DMS 273 (cell line): ENCODE measurements at regions not wholly inside any gene's neighbourhood (a gene's known extent, or its start where the extent isn't known, plus 50 kb on each side); places are given as distances from the start of the nearest gene placed in this dataset.

Source experiments
- DNase-seq: peaks from one replicate; lab custom pipeline; 2025; ENCODE audit not compliant: unreplicated experiment; lab: John Stamatoyannopoulos, UW

DNA sequence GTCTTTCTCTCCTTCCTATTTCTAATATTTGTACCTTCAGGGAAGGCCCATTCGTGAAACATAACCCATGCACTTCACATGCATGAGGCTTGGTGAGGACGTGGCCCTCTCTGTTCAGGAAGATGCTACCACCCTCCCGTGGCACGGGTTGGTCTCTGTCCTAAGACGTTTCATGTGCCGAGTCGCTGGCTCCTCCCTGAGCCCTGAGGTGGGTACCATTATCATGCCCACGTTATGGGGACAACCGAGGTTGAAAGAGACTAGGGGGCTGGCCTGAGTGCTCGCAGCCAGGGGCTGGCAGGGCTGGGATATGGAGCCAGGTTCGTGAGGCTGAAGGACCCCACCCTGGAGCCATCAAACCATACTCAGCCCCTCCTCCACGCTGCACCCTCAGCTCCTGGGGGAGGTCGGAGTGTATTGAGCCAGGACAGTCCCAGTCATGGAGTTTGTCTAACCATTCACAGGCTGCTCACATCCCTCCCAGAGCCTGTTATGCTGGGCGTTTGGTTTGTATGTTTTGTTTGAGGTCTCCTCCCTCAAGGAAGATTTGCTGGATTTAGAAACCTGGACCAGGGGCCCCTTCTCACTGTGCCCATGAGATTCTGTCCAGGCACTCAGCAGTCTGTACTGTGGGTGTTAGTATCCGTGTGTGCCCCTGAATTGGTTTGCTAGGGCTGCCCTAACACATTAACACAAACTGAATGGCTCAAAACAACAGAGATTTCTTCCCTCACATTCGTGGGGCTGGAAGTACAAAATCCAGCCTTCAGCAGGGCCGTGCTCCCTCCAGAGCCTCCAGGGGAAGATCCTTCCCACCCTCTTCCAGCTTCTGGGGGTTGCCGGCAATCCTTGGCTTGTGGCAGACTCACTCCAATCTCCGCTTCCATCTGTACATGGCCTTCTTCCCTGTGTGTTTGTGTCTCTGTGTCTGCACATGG lies 88.3 kb downstream of the ANKRD60 start:
- no peak for DNase-seq

DNA sequence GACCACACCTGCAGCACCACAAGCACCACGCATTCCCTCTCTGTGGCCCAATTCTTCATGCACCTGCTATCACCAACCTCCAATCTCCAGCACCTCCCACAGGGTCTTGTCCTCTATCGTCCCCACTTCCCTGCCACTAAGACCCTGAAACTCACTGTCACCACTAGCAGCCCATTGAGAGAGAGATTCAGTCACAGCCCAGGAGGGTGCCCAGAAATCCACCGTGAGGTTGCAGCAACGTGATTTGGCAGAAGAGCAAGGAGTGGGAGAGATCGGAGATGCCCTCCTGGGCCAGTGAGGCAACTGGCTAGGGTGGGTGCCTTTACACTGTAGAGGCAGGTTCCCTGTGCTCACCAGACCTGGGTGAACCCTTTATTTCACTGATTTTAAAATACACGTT lies 90.1 kb downstream of the ANKRD60 start:
- DNase-seq: no peak

- DNase-seq: no peak
Measured at GRCh38 chr20:58137651-58138265, 90.7 kb downstream of the ANKRD60 start.

DNA sequence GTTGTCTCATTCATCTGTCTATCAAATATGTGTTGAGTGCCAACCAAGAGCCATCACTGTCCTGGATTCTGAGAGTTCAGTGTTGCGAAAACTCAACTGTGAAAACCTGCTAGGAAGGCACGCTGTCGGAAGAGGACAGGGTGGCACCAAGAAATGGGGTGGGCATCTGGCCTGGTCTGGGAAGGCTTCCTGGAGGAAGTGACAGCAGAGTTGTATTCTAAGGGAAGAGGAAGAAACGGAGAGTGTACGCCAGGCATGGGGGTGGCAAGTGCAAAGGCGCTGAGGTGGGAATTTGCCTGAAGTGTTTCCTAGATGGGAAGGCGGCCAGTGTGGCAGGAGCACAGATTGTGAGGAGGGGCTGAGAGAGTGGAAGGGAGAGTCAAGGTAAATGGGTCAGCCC lies 91.2 kb downstream of the ANKRD60 start:
- no peak for DNase-seq

- DNase-seq: no peak
Measured at GRCh38 chr20:58136149-58136484, 92.3 kb downstream of the ANKRD60 start.

GRCh38 chr20:58135441-58136148 lies 92.9 kb downstream of the ANKRD60 start:
- DNase-seq: no peak

- DNase-seq: no peak
Measured at GRCh38 chr20:58133020-58133808, 95.2 kb downstream of the ANKRD60 start.

DNA sequence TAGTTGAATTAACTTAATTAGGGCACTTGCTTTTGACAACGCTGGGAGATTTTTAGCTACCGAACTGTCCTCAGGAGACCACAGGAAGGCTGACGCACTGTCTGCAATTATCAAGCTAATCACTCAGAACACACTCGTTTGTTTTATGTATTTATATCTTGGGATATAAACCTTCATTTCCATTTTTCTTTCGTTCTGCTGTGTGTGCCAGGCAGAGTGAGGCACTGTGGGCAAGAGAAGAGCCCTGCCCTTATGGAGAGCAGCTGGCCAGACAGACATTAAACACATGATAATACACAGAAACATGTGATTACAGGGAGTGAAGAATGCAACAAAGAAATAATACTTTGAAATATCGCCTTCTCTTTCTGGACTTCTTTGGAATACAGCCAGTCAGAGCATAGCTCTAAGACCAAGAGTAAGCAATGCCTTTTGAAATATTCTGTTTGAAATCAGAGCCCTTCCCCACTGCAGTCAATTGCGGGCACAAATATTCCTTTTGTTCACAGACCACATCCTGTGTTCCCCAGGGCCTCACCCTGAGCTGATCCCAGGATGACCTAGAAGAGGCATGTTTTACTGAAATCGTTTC lies 96.8 kb downstream of the ANKRD60 start:
- peak; percentile 3 for DNase-seq

DNA sequence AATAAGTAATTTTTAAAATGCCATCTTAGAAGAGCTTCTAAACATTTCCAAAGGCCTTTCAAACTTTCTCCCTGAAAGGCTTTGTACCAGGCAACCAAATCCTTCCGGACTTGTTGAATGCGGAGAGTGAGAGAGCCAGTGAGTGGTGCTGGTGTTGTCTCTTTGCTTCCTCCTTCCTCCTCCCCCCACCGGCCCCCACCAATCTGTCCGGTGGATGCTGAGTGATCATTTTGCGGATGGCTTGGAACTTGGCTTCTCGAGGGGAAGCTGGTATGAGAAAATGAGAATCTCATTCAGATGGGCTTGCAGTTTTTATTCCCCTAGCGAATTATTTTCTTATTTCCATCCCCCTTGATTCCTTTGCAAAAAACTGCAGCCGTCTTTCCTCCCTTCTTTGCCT lies 97.3 kb downstream of the ANKRD60 start:
- DNase-seq: no peak

- DNase-seq: no peak
Measured at GRCh38 chr20:58130581-58130980, 97.9 kb downstream of the ANKRD60 start.

DNA sequence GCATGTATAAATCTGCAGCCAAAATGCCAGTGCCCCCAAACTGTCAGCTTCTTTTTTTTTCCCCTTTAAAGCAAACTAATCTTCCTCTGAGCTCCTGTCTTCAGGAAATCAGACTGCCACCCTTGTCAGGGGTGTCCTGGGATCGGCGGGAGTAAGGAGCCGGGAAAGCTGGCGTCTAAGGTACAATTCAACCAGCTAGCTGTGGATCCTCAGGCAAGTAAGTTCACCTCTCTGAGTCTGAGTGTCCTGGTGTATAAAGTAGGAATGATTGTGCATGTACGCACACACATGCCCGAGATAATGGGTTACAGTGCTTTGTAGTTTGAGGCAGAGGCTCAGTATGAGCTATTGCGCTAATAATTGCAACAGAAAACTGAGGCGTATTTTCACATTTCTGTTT lies 98.3 kb downstream of the ANKRD60 start:
- DNase-seq: no peak

DNA sequence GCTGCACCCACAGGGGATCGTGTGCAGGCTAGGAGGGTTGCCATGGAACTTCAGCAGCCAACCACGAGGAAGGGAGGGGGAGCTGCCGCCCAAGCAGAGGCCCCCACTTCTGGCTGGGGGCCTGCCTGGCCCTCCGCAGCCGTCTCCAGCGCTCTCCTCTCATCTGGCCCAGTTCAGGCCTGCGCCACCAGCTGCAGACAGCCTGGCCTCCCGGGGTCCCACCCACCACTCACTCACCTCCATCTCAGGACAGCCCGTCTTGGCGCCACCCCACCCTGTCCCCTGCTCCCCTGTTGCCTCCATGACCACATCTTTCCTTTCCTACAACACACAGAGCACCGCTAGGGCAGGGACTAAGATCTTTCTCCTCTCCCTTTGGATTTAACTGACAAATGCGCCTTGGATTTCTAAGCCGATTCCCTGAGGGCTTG lies 98.7 kb downstream of the ANKRD60 start:
- no peak for DNase-seq

GRCh38 chr20:58128635-58129625 lies 99.5 kb downstream of the ANKRD60 start:
- no peak for DNase-seq

DNA sequence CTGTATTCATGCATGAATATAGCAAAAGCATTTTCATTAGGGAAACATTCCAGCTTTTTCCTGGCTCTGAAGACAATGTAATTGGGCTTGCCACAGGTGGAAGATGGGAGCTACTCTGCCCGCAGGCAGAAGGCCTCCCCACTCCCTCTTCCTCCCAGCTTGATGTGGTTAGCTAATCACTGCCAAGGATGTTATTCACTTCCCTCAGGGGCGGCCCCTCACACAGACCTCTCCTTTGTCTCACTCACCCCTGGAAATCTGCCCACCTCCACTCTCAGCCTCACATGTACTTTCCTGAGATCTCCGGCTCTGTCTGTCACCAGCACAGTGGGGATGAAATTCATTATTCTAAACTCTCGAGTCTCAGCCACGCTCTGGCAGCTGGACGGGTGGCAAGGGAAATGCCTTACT lies 100.7 kb downstream of the ANKRD60 start:
- DNase-seq: no peak

DNA sequence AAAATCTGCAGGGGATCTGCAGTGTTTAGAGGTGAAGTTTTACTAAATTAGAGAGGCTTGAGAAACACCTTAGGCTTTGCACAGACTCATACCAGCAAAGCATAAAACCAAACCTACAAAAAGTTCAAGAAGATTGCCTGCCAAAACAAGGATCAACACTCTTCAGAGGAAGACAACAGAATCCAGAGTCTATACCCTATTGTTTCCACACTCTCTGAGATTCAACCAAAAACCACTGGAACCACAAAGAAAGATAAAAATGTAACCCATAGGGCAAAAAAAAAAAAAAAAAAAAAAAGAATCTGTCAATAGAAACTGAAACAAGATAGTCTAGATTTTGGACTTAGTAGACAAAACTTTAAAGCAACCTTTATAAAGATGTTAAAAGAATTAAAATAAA lies 102.7 kb downstream of the ANKRD60 start:
- no peak for DNase-seq

DNA sequence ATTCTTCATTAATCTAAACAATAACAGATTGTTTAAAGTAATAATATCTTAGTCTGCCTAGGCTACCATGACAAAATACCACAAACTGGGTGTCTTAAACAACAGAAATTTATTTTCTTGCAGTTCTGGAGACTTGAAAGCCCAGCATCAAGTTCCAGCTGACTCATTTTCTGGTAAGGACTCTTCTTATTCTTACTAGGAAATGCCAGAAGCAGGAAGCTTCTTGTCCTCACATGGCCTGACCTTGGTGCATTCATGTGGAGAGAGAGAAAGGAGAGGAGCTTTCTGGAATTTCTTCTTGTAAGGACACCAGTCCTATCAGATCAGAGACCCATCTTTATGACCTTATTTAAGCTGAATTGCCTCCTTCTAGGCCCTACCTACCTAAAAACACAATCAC lies 110.5 kb downstream of the ANKRD60 start:
- DNase-seq: no peak

GRCh38 chr20:58116505-58116904 lies 111.9 kb downstream of the ANKRD60 start:
- DNase-seq: no peak

- peak; percentile 53 for DNase-seq
Measured at GRCh38 chr20:58113716-58114115, 114.7 kb downstream of the ANKRD60 start.

DNA sequence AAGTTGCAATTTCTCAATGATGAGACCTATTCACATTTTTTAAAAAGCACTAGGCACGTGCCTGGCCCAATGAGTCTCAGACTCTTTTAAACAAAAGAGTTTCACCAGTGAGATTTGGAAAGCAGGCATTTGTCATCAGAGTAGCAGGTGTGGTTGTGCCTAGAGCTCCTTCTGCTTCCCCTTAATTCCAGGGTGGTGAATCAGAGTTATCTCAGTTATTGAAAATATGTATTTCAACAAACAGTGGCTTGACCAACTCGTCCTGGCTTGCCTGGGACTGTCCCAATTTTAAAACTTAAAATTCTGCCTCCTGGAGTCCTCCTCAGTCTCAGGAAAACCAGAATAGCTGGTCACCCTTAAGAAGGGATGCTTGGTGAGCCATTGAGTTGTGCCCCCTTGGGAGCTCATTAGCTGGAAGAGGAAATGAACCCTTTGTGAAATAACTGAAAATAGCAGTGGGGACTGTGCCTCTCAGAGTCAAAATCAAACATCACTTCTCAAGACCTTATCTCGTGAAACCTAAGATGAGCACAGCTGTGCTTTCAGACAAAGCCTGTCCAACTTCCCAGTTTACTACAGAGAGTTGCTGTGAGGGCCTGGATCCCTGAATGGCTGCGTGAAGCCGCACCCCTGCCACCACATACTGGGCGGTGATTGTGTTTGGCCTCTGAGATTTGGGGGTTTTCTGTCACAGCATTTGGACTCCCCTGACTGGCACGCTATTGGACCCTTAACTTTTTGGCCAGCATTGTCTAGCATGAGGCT lies 116.3 kb downstream of the ANKRD60 start:
- DNase-seq: peak; percentile 10
